ENCODE measurements at regions not wholly inside any gene's neighbourhood (a gene's known extent, or its start where the extent isn't known, plus 50 kb on each side); places are given as distances from the start of the nearest gene placed in this dataset.

GRCh38 chr11:80097146-80097545 is 656.3 kb upstream of the TENM4 start:
- POLR2A ChIA-PET: no interaction called here
- CTCF ChIA-PET: no interaction called here
- DNase-seq (ENCODE audit: extremely low spot score): no peak
- TF ChIP-seq, protein P1, sequence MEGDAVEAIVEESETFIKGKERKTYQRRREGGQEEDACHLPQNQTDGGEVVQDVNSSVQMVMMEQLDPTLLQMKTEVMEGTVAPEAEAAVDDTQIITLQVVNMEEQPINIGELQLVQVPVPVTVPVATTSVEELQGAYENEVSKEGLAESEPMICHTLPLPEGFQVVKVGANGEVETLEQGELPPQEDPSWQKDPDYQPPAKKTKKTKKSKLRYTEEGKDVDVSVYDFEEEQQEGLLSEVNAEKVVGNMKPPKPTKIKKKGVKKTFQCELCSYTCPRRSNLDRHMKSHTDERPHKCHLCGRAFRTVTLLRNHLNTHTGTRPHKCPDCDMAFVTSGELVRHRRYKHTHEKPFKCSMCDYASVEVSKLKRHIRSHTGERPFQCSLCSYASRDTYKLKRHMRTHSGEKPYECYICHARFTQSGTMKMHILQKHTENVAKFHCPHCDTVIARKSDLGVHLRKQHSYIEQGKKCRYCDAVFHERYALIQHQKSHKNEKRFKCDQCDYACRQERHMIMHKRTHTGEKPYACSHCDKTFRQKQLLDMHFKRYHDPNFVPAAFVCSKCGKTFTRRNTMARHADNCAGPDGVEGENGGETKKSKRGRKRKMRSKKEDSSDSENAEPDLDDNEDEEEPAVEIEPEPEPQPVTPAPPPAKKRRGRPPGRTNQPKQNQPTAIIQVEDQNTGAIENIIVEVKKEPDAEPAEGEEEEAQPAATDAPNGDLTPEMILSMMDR (IDR thresholded peaks at IDR 0.05; ENCODE audit: control extremely low read depth, extremely low read depth, low read depth, missing control alignments): no peak

- POLR2A ChIA-PET: no interaction called here
- CTCF ChIA-PET: no interaction called here
- TF ChIP-seq, protein P1 (IDR thresholded peaks at IDR 0.05; ENCODE audit: control extremely low read depth, extremely low read depth, low read depth, missing control alignments): no peak
- no peak for DNase-seq (ENCODE audit: extremely low spot score)
Measured at GRCh38 chr11:80096736-80097135, 655.9 kb upstream of the TENM4 start.

- no peak for DNase-seq (ENCODE audit: extremely low spot score)
- ChIA-PET POLR2A (no interaction called here), CTCF (interaction anchor here (1.1 kb wide), 1 partner anchor 12 kb away, joined by 5 read pairs; no protein-coding TSS in a partner anchor)
- TF ChIP-seq, protein P1 (IDR thresholded peaks at IDR 0.05; ENCODE audit: control extremely low read depth, extremely low read depth, low read depth, missing control alignments): no peak
Measured at GRCh38 chr11:80086496-80087055, 645.7 kb upstream of the TENM4 start.

DNA sequence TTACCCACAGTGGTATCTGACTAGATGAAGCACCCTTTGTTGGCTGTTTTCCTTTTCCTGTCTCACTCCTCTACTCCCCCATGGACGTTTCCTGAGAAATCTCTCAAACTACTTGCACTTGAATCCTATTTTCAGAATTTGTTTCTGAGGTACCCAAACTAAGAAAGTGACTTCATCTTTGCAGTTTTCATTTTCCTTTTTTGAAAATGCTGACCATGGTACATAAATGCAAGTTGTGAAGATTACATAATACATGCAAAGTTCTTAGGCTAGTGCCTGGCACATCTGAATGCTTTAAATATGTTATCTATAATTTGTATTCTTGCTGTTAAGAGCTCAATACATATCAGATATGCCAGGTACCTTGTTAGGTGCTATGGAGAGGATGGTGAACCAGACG is 644.7 kb upstream of the TENM4 start:
- TF ChIP-seq, protein P1 (IDR thresholded peaks at IDR 0.05; ENCODE audit: control extremely low read depth, extremely low read depth, low read depth, missing control alignments): no peak
- no peak for DNase-seq (ENCODE audit: extremely low spot score)
- ChIA-PET CTCF (no interaction called here), POLR2A (no interaction called here)

DNA sequence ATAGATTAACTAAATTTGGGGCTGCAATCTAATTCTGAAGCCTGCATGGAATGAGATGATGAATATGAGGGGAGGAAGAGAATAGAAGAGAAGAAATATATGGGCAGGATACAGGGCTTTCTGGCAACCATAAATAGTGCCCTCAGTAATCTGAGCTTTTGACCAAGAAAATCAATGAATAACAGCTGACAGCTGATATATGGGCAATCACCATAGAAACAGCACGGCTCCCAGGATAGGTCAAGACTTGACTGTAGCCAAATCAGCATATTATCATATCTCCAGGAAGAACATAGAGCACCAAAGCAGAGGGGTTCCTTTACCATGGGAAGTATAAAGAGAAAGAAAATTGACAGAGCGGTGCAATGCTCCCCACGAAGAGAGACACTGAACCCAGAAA is 643.8 kb upstream of the TENM4 start:
- no peak for DNase-seq (ENCODE audit: extremely low spot score)
- POLR2A ChIA-PET: no interaction called here
- CTCF ChIA-PET: no interaction called here
- TF ChIP-seq, protein P1 (IDR thresholded peaks at IDR 0.05; ENCODE audit: control extremely low read depth, extremely low read depth, low read depth, missing control alignments): no peak

DNA sequence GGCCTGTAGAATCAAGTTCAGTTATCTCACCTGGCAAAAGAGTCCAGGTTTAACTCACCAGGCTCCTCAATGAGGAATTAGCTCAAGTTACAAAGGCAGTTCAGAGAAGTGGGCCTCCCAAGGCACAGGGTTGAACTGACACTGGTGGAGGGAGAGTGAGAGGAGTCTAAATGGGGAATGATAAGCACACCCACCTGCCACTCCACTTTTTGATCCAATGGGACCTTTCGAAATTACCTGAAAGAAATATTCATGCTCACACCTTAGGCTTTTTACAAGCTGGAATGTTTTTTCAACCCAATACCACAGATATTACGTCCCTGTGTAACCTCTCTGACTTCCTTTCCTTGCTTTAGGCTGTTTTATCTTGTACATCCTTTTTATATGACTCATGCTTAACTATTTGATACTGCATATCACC is 642.7 kb upstream of the TENM4 start:
- ChIA-PET CTCF (no interaction called here), POLR2A (no interaction called here)
- DNase-seq (ENCODE audit: extremely low spot score): no peak
- TF ChIP-seq, protein P1 (IDR thresholded peaks at IDR 0.05; ENCODE audit: control extremely low read depth, extremely low read depth, low read depth, missing control alignments): no peak

- TF ChIP-seq, protein P1 (IDR thresholded peaks at IDR 0.05; ENCODE audit: control extremely low read depth, extremely low read depth, low read depth, missing control alignments): no peak
- ChIA-PET CTCF (interaction anchor here (1.1 kb wide), 1 partner anchor 14 kb away, joined by 3 read pairs; no protein-coding TSS in a partner anchor), POLR2A (no interaction called here)
- no peak for DNase-seq (ENCODE audit: extremely low spot score)
Measured at GRCh38 chr11:80082406-80082805, 641.6 kb upstream of the TENM4 start.
